ENCODE measurements at regions not wholly inside any gene's neighbourhood (a gene's known extent, or its start where the extent isn't known, plus 50 kb on each side); places are given as distances from the start of the nearest gene placed in this dataset.

GRCh38 chr2:4073026-4073569 lies 369.7 kb downstream of the DCDC2C start:
- CTCF ChIA-PET = no interaction called here
- POLR2A ChIA-PET = no interaction called here
- no peak for DNase-seq (ENCODE audit: low read depth, low spot score)
- no peak overlapping the region for H3K4me3 ChIP-seq (ENCODE audit: low read depth, low read length)
- no peak for TF ChIP-seq CTCF (IDR thresholded peaks at IDR 0.05; ENCODE audit: insufficient read depth, low read length, missing control alignments)

DNA sequence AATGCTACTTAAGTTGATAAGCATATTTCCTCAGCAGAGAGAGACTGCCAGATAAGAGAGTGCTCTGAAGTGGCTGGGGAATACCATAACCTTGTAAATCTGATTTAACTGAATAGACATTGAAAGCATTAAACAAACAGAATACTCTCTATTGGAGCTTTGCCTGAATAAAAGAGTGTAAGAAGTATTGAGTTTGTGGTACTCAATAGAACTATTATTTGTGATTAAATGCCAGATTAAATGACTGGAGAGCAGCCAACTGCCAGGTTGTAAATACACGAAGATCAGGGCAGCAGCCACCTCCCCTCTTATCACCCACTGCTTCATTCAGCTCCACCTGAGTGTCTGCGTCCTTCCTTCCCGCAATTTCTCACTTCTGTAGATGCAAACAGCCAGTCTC lies 373.6 kb downstream of the DCDC2C start:
- TF ChIP-seq CTCF (IDR thresholded peaks at IDR 0.05; ENCODE audit: insufficient read depth, low read length, missing control alignments) = no peak
- CTCF ChIA-PET = no interaction called here
- H3K4me3 ChIP-seq (ENCODE audit: low read depth, low read length) = no peak overlapping the region
- POLR2A ChIA-PET = no interaction called here
- DNase-seq (ENCODE audit: low read depth, low spot score) = no peak

DNA sequence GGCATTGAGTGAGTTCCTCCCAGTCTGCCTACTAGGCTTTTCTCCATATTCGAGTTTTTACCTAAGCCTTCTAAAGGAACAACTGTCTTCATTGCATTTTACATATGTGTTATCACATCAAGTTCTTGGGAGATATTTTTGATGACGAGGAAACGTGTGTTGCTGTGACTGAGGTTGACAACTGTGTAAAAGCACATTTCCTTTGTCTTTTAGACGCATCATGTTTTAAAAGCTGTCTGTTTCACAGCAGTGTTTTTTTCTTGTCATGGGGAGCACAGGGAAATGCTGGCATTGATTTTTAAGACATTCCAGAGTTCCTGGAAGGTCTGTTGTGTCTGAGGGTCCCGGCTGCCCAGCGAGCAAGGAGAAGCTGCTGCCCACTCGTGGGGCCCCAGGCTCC lies 381.8 kb downstream of the DCDC2C start:
- POLR2A ChIA-PET = no interaction called here
- no peak overlapping the region for H3K4me3 ChIP-seq (ENCODE audit: low read depth, low read length)
- no peak for TF ChIP-seq CTCF (IDR thresholded peaks at IDR 0.05; ENCODE audit: insufficient read depth, low read length, missing control alignments)
- DNase-seq (ENCODE audit: low read depth, low spot score) = no peak
- CTCF ChIA-PET = no interaction called here

DNA sequence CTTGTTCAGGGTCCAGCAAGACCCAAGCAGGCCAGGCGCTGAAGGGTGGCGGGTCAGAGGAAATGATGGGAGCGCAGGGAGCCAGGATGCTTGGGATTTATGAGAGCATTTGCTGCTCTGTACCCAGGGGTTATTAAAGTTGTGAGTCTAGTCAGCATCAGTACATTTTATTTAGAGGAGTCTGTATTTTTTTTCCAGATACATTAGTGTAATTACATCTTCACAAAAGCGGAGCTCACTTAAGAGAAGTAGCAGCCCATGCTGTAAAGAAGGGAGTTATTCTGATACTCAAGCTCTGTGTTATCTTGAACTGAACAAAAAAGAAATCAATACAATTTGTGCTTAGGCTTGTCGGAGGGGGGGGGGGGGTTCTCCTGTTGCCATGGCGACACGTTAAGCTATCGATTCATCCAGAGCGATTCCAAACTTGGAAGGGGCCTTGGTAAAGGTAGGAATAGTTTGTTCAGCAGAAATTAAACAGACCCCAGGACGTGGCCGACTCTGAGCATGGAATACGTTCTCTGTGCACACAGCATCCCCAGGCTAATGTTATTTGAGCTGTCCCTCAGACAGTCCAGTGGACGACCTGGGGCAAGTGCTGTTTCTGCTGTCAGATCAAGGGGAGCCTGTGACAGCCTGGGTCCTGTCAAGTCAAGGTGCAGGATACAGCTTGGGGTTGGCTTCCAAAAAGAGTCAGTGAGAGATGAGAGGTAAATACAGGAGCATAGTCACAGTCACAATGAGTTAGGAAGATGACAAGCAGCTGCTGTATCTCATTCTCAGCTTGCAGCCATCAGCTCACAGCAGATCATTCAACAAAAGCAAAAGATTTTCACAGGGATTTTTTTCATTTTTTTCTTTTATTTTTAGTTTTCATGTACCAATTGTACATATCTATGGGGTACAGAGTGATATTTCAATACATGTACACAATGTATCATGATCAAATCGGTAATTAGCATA lies 387.6 kb downstream of the DCDC2C start:
- no peak for DNase-seq (ENCODE audit: low read depth, low spot score)
- TF ChIP-seq CTCF (IDR thresholded peaks at IDR 0.05; ENCODE audit: insufficient read depth, low read length, missing control alignments) = no peak
- H3K4me3 ChIP-seq (ENCODE audit: low read depth, low read length) = no peak overlapping the region
- ChIA-PET CTCF (no interaction called here), POLR2A (no interaction called here)

DNA sequence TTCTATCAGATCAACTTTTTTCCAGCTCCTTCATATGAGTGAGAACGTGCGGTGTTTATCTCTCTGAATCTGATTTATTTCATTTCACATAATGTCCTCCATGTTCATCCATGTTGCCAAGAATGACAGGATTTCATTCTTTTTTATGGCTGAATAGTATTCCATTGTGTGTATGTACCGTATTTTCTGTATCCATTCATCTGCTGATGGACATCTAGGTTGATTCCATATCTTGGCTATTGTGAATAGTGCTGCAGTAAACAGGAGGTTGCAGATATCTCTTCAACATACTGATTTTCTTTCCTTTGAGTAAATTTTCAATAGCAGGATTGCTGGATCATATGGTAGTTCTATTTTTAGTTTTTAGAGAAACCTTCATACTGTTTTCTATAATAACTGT lies 388.5 kb downstream of the DCDC2C start:
- DNase-seq (ENCODE audit: low read depth, low spot score) = no peak
- H3K4me3 ChIP-seq (ENCODE audit: low read depth, low read length) = no peak overlapping the region
- CTCF ChIA-PET = no interaction called here
- POLR2A ChIA-PET = no interaction called here
- TF ChIP-seq CTCF (IDR thresholded peaks at IDR 0.05; ENCODE audit: insufficient read depth, low read length, missing control alignments) = no peak

DNA sequence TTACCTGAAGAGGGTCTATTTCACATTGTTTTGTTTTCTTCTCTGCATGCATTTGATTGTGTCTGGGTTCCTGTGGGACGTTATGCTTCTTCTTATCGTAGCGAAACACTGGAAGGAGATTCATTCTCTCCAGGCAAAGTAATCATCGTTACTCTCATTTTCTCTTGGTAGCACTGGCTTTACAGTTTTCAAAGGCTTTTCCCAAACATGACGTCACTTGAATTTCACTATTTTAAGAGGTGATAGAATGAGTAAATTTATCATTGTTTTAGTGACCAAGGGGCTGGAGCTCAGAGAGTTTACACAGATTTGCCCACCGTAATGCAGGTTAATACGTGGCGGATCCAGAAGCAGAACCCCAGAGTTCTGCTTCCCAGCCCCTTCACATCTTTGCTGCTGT lies 391.4 kb downstream of the DCDC2C start:
- no peak overlapping the region for H3K4me3 ChIP-seq (ENCODE audit: low read depth, low read length)
- ChIA-PET CTCF (no interaction called here), POLR2A (no interaction called here)
- DNase-seq (ENCODE audit: low read depth, low spot score) = no peak
- TF ChIP-seq CTCF (IDR thresholded peaks at IDR 0.05; ENCODE audit: insufficient read depth, low read length, missing control alignments) = no peak

All from AG04449 (cell line).